ENCODE measurements at regions not wholly inside any gene's neighbourhood (a gene's known extent, or its start where the extent isn't known, plus 50 kb on each side); places are given as distances from the start of the nearest gene placed in this dataset.
"Not testable (repeated sequence)": the region's sequence is repeated elsewhere in the genome, so short reads cannot be mapped to it uniquely, and the experiment has no call there.

DNA sequence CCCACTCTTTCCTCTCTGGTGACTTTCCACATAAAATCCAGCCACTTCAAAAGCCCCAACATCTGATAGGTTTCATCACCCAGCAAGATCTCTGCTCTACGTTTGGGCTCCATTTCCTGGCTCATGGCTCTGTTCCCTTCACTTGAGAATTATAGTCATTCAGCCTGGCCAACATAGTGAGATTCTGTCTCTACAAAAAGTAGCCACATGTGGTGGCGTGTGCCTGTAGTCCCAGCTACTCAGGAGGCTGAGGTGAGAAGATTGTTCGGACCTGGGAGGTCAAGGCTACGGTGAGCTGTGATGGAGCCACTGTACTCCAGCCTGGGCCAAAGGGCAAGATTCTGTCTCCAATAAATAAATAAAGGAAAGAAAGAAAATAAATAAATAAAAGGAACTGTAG is 83.3 kb upstream of the IGFBPL1 start:
- BruUV-seq (replicated peaks): no TSS peak
- no peaks in the 10 kb centered on the region for H4K20me1 ChIP-seq (ENCODE audit: insufficient read depth, low read length)
- no peak overlapping the region for H3K4me2 ChIP-seq (ENCODE audit: low read length)
- DNase-seq (ENCODE audit: low spot score): no peak
- no peak overlapping the region for H3K27ac ChIP-seq (ENCODE audit: low read depth, low read length, poor library complexity, severe bottlenecking)
- no peaks in the 10 kb centered on the region for H3K4me1 ChIP-seq (ENCODE audit: insufficient read depth, low read length, poor library complexity, severe bottlenecking)
- no peak for TF ChIP-seq EZH2phosphoT487 (IDR thresholded peaks at IDR 0.05; ENCODE audit: borderline replicate concordance, low read depth, low read length)
- TF ChIP-seq, protein P1, sequence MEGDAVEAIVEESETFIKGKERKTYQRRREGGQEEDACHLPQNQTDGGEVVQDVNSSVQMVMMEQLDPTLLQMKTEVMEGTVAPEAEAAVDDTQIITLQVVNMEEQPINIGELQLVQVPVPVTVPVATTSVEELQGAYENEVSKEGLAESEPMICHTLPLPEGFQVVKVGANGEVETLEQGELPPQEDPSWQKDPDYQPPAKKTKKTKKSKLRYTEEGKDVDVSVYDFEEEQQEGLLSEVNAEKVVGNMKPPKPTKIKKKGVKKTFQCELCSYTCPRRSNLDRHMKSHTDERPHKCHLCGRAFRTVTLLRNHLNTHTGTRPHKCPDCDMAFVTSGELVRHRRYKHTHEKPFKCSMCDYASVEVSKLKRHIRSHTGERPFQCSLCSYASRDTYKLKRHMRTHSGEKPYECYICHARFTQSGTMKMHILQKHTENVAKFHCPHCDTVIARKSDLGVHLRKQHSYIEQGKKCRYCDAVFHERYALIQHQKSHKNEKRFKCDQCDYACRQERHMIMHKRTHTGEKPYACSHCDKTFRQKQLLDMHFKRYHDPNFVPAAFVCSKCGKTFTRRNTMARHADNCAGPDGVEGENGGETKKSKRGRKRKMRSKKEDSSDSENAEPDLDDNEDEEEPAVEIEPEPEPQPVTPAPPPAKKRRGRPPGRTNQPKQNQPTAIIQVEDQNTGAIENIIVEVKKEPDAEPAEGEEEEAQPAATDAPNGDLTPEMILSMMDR (conservative IDR thresholded peaks at IDR 0.05; ENCODE audit: low read length): no peak
- H3K9me2 ChIP-seq (ENCODE audit: insufficient read depth, low read length): no peaks in the 10 kb centered on the region
- ChIA-PET POLR2A (no interaction called here), CTCF (ENCODE audit: unreplicated experiment) (no interaction called here)
- no peaks in the 10 kb centered on the region for H3K36me3 ChIP-seq (ENCODE audit: insufficient read depth, low read length)
- no peaks in the 10 kb centered on the region for H3K9me3 ChIP-seq (ENCODE audit: low read length)
- H3K79me2 ChIP-seq (ENCODE audit: insufficient read depth, low read depth, low read length): no peaks in the 10 kb centered on the region
- H2AFZ ChIP-seq (ENCODE audit: low read length): no peak overlapping the region
- intact Hi-C loops (cut with micrococcal nuclease; ENCODE audit: unreplicated experiment): no loop called here
- H3K4me3 ChIP-seq (ENCODE audit: low read depth, low read length, poor library complexity, severe bottlenecking): no peak overlapping the region

DNA sequence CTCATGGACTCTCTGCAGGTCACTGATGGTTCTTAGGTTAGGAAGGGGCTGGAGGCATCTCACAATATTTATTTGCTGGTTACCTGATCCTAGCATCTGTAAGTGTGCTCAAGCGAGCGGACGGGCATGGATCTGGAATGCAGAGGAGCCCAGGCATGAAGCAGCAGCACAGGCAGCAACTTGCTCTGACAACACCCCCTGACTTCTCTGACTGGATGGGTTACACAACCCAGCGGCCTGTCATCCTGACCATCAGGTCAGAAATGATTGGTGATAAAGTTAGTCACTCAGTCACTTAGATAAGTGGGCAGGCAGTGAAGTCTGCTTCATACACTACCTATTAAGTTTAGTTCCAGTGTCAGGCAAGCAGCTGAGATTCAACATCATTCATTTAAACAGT is 75.9 kb upstream of the IGFBPL1 start:
- DNase-seq (ENCODE audit: low spot score); H3K9me2 ChIP-seq (ENCODE audit: insufficient read depth, low read length); H4K20me1 ChIP-seq (ENCODE audit: insufficient read depth, low read length); H3K4me1 ChIP-seq (ENCODE audit: insufficient read depth, low read length, poor library complexity, severe bottlenecking); H3K9me3 ChIP-seq (ENCODE audit: low read length); H3K27ac ChIP-seq (ENCODE audit: low read depth, low read length, poor library complexity, severe bottlenecking); H3K79me2 ChIP-seq (ENCODE audit: insufficient read depth, low read depth, low read length); CTCF ChIA-PET (ENCODE audit: unreplicated experiment); H3K4me3 ChIP-seq (ENCODE audit: low read depth, low read length, poor library complexity, severe bottlenecking); intact Hi-C loops (cut with micrococcal nuclease; ENCODE audit: unreplicated experiment); H3K4me2 ChIP-seq (ENCODE audit: low read length); BruUV-seq (replicated peaks); H3K36me3 ChIP-seq (ENCODE audit: insufficient read depth, low read length); H2AFZ ChIP-seq (ENCODE audit: low read length): not testable (repeated sequence)
- POLR2A ChIA-PET: interaction anchor here (0.6 to 0.7 kb wide), 2 partner anchors 48 to 313 kb away, joined by 4 read pairs; no protein-coding TSS in a partner anchor

DNA sequence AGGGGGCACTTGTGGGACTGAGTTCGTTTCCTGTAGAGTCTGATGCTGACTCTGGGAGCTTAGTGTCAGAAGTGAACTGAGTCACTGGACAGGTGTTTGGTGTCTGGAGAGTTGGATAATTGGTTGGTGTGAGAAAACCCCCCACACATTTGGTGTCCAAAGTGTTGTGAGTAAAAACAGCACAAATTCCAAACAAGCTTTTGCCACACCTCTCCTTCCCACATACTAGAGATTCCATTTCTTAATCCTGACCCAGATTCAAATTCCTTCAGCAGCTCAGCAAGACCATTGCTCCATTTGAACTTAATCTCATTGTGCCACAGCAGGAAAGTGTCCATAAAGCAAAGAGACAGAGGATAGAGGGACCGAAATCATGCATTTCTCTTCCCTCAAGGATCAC is 74.3 kb upstream of the IGFBPL1 start:
- intact Hi-C loops (cut with micrococcal nuclease; ENCODE audit: unreplicated experiment): not testable (repeated sequence)

DNA sequence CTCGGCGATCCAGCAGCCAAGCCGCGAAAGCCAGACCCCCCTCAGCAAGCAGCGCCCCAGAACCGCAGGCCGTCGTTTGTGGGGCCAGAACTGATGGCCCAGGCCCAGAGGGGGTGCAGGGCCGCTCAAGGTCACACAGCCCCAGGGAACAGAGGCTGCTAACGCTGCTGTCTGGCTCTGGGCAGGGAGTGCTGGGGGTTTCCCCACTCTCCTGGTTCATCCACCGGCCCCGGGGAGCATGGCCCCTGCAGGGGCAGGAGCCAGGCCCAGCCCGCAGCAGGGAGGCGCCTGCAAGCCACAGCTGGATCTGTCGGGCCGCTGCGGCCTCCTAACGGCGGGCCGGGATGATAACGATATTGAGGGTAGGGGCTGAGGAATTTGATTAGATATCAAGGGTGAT is 64.8 kb upstream of the IGFBPL1 start:
- Histone ChIP-seq H3K9me3 (ENCODE audit: low read length) (no peaks in the 10 kb centered on the region), H3K27ac (ENCODE audit: low read depth, low read length, poor library complexity, severe bottlenecking) (no peak overlapping the region), H4K20me1 (ENCODE audit: insufficient read depth, low read length) (no peaks in the 10 kb centered on the region), H3K79me2 (ENCODE audit: insufficient read depth, low read depth, low read length) (no peaks in the 10 kb centered on the region), H3K36me3 (ENCODE audit: insufficient read depth, low read length) (no peaks in the 10 kb centered on the region), H2AFZ (ENCODE audit: low read length) (no peak overlapping the region), H3K4me1 (ENCODE audit: insufficient read depth, low read length, poor library complexity, severe bottlenecking) (no peaks in the 10 kb centered on the region), H3K9me2 (ENCODE audit: insufficient read depth, low read length) (no peaks in the 10 kb centered on the region), H3K4me2 (ENCODE audit: low read length) (no peak overlapping the region), H3K4me3 (ENCODE audit: low read depth, low read length, poor library complexity, severe bottlenecking) (no peak overlapping the region)
- no TSS peak for BruUV-seq (replicated peaks)
- CTCF ChIA-PET (ENCODE audit: unreplicated experiment): no interaction called here
- POLR2A ChIA-PET: no interaction called here
- intact Hi-C loops (cut with micrococcal nuclease; ENCODE audit: unreplicated experiment): no loop called here
- no peak for TF ChIP-seq EZH2phosphoT487 (IDR thresholded peaks at IDR 0.05; ENCODE audit: borderline replicate concordance, low read depth, low read length)
- TF ChIP-seq, protein P1 (conservative IDR thresholded peaks at IDR 0.05; ENCODE audit: low read length): no peak
- DNase-seq (ENCODE audit: low spot score): no peak

More for the DNA sequence above, 74.3 kb upstream of the IGFBPL1 start:
- H3K36me3 ChIP-seq (ENCODE audit: insufficient read depth, low read length); H3K9me2 ChIP-seq (ENCODE audit: insufficient read depth, low read length); H3K27ac ChIP-seq (ENCODE audit: low read depth, low read length, poor library complexity, severe bottlenecking); H3K4me3 ChIP-seq (ENCODE audit: low read depth, low read length, poor library complexity, severe bottlenecking); H3K9me3 ChIP-seq (ENCODE audit: low read length); H3K4me2 ChIP-seq (ENCODE audit: low read length); H2AFZ ChIP-seq (ENCODE audit: low read length); CTCF ChIA-PET (ENCODE audit: unreplicated experiment); H3K4me1 ChIP-seq (ENCODE audit: insufficient read depth, low read length, poor library complexity, severe bottlenecking); DNase-seq (ENCODE audit: low spot score); H3K79me2 ChIP-seq (ENCODE audit: insufficient read depth, low read depth, low read length); BruUV-seq (replicated peaks); H4K20me1 ChIP-seq (ENCODE audit: insufficient read depth, low read length); POLR2A ChIA-PET: not testable (repeated sequence)

Data from OCI-LY7 (cell line).